ENCODE measurements at regions not wholly inside any gene's neighbourhood (a gene's known extent, or its start where the extent isn't known, plus 50 kb on each side); places are given as distances from the start of the nearest gene placed in this dataset.
"Not testable (repeated sequence)": the region's sequence is repeated elsewhere in the genome, so short reads cannot be mapped to it uniquely, and the experiment has no call there.

- no peak for DNase-seq
Observed at GRCh38 chr5:155624597-155625241, 611.2 kb downstream of the KIF4B start.

- no peak for DNase-seq
Observed at GRCh38 chr5:155625315-155625714, 611.8 kb downstream of the KIF4B start.

GRCh38 chr5:155625897-155626543 is 612.5 kb downstream of the KIF4B start:
- no peak for DNase-seq

GRCh38 chr5:155626592-155626991 is 613.0 kb downstream of the KIF4B start:
- DNase-seq = no peak

- DNase-seq = no peak
Observed at GRCh38 chr5:155628346-155628745, 614.8 kb downstream of the KIF4B start.

GRCh38 chr5:155629597-155629996 is 616.0 kb downstream of the KIF4B start:
- no peak for DNase-seq

- peak; percentile 17 for DNase-seq
Observed at GRCh38 chr5:155631116-155631515, 617.6 kb downstream of the KIF4B start.

- no peak for DNase-seq
Observed at GRCh38 chr5:155633338-155633957, 619.9 kb downstream of the KIF4B start.

- no peak for DNase-seq
Observed at GRCh38 chr5:155649666-155650065, 636.1 kb downstream of the KIF4B start.

GRCh38 chr5:155655569-155655968 is 642.0 kb downstream of the KIF4B start:
- peak; percentile 0 for DNase-seq

- DNase-seq = no peak
Observed at GRCh38 chr5:155661859-155662258, 648.3 kb downstream of the KIF4B start.

- DNase-seq = no peak
Observed at GRCh38 chr5:155665361-155665760, 651.8 kb downstream of the KIF4B start.

GRCh38 chr5:155672001-155672400 is 655.0 kb upstream of the SGCD start:
- not testable (repeated sequence) for DNase-seq

GRCh38 chr5:155676967-155677366 is 650.0 kb upstream of the SGCD start:
- DNase-seq = no peak

- no peak for DNase-seq
Observed at GRCh38 chr5:155678371-155678770, 648.6 kb upstream of the SGCD start.

- DNase-seq = no peak
Observed at GRCh38 chr5:155679530-155679929, 647.4 kb upstream of the SGCD start.

GRCh38 chr5:155684417-155684816 is 642.5 kb upstream of the SGCD start:
- no peak for DNase-seq

- peak; percentile 42 for DNase-seq
Observed at GRCh38 chr5:155686131-155686530, 640.8 kb upstream of the SGCD start.

- peak; percentile 59 for DNase-seq
Observed at GRCh38 chr5:155689406-155689805, 637.6 kb upstream of the SGCD start.

GRCh38 chr5:155696362-155696761 is 630.6 kb upstream of the SGCD start:
- no peak for DNase-seq

- no peak for DNase-seq
Observed at GRCh38 chr5:155697236-155697635, 629.7 kb upstream of the SGCD start.

GRCh38 chr5:155699385-155699784 is 627.6 kb upstream of the SGCD start:
- DNase-seq = peak; percentile 26

- DNase-seq = peak; percentile 5
Observed at GRCh38 chr5:155700333-155700732, 626.6 kb upstream of the SGCD start.

GRCh38 chr5:155711882-155712281 is 615.1 kb upstream of the SGCD start:
- DNase-seq = no peak
